B cell (primary cell): ENCODE measurements at regions not wholly inside any gene's neighbourhood (a gene's known extent, or its start where the extent isn't known, plus 50 kb on each side); places are given as distances from the start of the nearest gene placed in this dataset.

Experiments
- CTCF ChIP-seq: fragments of 200-600 bp; IDR thresholded peaks from one replicate; pipeline ENCODE4 v1.8.0; 2022; ENCODE audit warnings: antibody characterized with exemption, mild to moderate bottlenecking
- EZH2 ChIP-seq: IDR thresholded peaks from 2 replicates; pipeline ENCODE4 v1.6.1; 2012; ENCODE audit warnings: borderline replicate concordance, low read depth, mild to moderate bottlenecking, moderate library complexity, low read length; ENCODE audit not compliant: insufficient read depth, poor library complexity, severe bottlenecking

- TF ChIP-seq CTCF (no peak), EZH2 (no peak)
Observed at GRCh38 chr17:72455562-72455961, 334.7 kb downstream of the SOX9 start.
